Eye (tissue), 1 donor: ENCODE measurements at regions not wholly inside any gene's neighbourhood (a gene's known extent, or its start where the extent isn't known, plus 50 kb on each side); places are given as distances from the start of the nearest gene placed in this dataset.
"Not testable (repeated sequence)": the region's sequence is repeated elsewhere in the genome, so short reads cannot be mapped to it uniquely, and the experiment has no call there.

ENCODE experiments used
- DNase-seq: peaks from one replicate; pipeline ENCODE4 v3.0.0-alpha.2; 2015

DNA sequence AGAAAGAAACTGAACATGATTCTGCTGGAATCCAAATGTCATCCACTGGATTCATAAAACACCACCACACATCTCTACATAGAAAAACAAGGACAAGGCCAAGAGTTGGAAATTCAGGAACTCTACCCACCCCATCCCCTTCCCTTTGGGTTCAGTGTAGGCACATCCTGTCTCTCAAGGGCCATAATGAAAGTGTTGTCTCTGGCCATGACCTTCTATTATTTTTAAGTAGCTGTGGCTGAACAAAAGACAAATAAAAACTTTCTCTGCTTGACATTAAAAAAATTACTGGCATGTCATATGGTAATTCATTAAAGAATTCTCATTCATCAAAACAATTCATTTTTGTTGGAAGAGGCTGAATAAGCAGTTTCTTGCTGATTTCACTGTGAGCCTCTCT lies 54.9 kb upstream of the ZBTB18 start:
- DNase-seq, result no peak

DNA sequence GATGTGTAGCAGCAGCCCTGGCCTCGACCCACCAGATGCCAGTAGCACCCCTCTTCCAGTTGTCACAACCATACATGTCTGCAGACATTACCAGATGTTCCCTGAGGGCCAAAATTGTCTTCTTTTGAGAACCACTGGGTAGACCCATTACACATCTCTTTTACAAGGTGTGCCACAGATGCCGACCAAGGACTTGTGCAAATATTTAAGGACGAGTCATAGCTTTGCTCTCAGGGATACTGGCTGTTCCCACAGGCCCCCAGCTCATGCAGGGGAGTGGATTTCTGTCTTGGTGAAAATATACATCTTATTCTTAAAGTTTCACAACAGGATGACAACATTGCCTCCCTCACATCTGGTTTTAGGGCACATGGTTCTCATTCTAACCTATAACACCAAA lies 59.4 kb upstream of the ZBTB18 start:
- DNase-seq, result no peak

DNA sequence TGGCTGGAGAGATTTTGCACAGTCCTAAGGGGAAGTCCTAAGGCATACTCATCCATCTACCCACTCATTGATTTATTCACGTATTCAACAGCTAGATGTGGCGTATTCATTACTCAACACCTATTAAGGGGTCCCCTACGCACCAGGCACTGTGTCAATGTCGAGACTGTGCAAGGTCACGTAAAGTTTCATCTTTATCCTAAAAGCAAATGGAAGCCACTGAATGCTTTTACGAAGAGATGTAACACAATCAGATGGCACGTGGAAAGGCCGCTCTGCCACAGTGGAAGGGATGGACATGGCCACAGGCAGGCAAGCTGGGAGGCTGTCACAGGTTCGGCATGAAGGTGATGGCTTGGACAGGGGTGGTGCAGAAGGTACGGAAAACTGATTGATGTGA lies 66.3 kb upstream of the ZBTB18 start:
- DNase-seq, result no peak

DNA sequence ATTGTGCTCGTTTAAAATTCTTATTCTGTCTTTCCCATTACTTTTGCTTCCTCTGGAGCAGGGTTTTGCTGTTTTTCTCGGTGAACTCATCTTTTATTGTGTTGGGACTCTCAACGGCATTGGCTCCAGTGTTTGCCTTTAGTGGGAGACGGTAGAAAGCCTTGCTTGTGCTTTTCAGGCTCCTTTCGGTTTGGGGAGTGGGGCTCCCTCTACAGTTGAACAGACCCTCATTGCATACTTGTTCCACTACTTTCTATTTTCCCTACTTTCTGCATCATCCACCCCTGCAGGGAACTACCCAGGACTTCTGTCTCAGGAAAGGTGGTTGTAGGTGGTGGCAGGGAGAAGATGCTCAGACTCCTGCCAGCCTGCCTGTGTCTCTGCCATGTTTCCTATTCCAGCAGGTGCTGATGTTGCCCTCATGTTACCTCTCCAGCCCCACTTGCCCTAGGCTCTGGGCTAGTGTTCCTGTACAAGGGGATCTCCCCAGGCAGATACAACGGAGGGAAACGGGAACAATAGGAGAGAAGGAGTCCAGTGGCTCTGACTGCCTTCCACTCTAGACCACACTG lies 68.5 kb upstream of the ZBTB18 start:
- DNase-seq, result no peak

DNA sequence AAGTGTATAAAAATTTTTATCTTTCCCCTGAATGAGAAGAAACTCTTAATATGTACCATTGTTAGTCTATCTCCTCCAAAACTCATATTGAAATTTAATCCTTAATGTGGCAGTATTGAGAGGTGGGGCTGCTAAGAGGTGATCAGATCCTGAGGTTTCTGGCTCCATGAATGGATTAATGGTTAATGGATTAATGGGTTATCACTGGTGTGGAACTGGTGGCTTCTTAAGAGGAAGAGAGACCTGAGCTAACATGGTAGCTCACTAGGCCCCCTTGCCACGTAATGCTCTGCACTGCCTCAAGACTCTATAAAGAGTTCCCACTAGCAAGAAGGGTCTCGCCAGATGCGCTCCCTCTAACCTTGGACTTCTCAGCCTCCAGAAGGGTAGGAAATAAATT lies 70.6 kb upstream of the ZBTB18 start:
- DNase-seq, result no peak

DNA sequence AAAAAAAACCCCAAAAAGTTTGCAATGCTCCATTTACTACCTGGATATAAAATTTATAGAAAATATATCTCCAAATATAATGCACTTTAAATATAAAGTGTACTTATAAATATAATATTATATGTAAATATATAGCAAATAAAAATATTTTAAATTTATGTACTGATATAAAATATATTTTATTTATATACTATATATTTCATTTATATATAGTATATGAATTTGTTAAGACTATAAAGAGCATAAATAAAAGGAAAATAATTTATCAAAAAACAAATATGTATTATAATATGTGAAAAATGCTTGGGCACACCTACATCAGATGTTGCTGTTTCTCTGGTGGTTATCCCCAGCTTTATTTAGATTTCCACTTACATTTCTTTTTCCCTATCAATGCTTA lies 71.0 kb upstream of the ZBTB18 start:
- no peak for DNase-seq

DNA sequence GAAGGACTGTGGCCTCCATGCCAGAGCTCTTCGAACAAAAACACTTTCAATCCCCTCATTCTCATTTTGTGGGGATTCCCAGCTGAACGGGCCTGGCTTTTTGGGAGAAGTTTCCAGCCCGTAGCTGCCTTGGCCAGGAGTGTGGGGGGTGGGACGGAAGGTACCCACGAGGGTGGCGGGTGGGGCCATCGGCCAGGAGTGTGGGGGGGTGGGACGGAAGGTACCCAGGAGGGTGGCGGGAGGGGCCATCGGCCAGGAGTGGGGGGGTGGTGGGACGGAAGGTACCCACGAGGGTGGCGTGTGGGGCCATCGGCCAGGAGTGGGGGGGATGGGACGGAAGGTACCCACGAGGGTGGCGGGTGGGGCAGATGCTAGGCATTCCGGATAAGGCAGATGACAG lies 71.7 kb upstream of the ZBTB18 start:
- no peak for DNase-seq

DNA sequence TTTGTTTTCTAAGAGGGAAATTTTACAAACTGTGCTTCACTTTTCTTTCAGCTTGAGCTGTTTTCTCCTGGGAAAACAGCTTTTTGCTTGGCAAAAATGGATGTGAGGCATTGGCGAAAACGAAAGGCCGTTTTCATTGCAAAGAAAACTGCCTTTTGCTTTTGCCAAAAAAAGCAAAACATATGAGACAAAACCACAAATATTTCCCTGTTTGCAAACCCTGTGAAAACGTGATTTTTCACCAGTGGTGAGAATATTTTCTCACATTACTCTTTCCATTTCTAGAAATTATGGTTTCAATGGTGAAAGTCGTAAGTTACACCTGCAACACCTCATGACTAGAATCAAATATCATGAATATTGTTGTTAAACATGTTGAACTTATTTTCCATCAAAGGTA lies 74.0 kb upstream of the ZBTB18 start:
- DNase-seq, result no peak

DNA sequence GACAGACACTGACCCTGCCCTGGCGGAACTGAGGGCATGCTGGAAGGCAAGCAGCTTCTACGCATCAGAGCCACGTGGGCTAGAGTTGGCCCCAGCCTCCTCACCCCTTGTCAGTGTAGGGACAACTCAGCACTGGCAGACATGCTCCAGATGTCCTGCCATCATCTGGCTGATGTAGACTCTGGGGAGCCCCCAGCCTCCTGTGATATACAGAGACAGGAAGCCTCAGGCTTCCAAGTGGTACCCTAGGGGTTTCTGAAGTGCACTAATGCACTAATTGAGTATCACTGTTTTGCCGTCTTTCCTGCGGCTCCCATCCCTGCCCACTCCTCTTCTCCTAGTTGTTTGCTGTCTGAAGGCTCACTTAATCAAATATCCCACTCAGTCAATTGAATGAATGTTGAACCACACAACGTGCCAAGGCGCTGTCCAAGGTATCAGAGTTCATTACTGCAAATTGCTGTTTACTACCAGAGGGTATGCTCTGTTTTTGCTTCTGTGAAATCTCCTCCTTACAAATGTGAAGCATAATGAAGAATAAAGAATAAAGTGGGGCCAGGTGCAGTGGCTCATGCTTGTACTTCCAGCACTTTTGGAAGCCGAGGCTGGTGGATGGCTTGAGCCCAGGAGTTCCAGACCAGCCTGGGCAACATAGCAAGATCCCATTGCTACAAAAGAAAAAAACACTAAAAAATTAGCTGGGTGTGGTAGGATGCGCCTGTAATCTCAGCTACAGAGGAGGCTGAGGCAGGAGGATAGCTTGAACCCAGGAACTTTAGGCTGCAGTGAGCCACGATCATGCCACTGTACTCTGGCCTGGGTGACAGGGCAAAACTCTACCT lies 76.4 kb upstream of the ZBTB18 start:
- peak; percentile 72 for DNase-seq

DNA sequence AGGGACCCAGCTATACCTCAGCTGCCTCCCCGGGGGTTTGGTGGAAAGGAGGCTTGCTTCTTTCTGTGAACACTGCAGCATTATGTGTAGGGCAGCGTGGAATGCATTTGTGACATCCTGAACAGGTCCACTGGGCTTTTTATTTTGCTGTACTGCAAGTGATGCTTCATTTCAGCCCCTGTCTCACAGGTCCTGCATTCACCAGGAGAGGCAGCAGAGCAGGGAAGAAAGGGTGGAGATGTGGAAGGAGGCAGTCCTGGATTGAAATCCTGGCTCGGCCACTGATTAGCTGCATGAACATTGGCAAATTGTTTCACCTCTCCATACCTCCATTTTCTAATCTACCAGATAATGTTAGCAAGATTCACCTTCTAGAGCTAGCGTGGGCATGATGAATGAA lies 77.9 kb upstream of the ZBTB18 start:
- no peak for DNase-seq

DNA sequence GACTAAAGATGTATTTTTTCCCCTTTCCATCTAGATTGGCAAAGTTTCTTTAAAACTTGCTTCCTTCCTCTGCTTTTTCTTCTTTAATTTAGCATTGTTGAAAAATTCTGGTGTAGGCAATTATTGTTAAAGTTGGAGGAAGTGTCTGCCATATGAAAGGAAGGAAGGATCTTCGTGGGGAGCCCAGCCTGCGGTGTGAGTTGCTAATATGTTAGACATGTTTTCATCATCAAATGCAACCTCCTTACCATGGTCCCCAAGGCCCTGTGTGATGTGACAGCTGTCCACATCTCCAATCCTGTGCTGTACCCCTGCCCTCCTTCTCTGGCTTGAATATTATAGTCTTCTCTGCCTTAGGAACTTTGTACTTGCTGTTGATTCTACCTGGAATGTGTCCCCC lies 81.0 kb upstream of the ZBTB18 start:
- no peak for DNase-seq

DNA sequence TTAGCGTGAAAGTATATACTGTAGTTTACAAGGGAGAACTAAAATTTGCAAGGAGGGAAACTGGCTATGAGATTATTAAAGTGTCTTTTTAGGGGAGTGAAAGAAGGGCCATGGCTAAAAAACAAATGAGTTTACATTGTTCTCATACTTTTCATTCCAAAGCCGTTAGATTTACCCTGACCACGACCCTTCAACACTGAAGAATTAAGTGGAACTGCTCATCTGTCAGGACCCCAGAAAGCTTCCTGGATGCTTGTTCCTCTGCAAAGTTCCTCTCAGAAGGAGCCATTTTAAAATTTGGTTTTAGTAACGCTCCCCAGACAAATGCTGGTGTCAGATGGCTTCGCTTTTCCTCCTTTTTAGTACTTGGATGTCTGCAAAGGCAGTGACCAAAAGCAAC lies 82.7 kb upstream of the ZBTB18 start:
- DNase-seq, result no peak

DNA sequence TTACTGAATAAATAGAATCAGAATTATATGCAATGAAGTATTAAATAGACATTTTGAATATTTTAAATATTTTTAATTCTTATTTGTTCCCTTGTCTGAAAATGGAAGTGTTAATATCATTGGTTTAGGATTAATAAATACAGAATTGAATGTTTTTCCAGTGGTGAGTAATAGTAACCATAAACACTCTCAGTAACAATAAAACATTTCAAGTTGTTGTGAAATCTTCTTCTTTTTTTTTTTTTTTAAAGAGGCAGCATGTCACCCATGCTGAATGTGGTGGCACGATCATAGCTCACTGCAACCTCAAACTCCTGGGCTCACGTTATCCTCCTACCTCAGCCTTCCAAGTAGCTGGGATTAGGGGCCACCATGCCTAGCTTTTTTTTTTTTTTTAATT lies 86.2 kb upstream of the ZBTB18 start:
- no peak for DNase-seq

DNA sequence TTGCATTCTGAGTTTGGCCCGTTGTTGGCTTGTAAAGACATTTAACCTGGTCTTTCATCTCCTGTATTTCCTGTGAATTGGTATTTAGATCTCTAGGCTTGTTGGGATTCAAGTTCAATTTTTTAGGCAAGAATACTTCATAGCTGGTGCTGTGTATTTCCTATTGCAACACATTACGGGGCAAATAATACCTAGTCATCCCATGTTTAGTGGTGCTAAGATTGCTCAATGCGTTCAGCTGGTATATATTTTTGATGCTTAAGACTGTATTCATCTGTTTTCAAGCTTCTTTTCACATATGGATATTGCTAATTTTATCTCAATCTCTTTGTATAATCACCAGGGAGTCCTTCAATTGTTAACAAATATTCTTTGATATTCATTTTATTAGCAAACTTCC lies 87.5 kb upstream of the ZBTB18 start:
- DNase-seq, result no peak

DNA sequence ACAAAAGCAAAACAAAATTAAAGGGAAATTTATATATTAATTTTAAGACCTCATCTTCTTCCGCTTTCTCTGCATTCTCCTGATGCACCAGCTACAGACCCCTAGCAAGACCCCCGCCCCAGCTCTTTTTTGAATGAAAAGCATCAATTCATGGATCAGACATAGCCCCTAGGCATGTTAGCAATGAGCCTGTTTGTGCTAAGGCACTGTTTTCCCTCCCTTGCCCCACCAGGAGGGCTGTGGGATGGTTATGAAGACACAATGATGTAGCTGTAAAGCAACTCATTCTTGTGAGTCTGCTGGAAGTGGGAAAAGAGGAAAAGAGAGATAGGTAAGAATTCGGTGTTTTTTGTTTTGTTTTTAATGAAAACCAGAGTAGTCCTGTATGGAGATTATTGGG lies 88.5 kb upstream of the ZBTB18 start:
- DNase-seq, result no peak

DNA sequence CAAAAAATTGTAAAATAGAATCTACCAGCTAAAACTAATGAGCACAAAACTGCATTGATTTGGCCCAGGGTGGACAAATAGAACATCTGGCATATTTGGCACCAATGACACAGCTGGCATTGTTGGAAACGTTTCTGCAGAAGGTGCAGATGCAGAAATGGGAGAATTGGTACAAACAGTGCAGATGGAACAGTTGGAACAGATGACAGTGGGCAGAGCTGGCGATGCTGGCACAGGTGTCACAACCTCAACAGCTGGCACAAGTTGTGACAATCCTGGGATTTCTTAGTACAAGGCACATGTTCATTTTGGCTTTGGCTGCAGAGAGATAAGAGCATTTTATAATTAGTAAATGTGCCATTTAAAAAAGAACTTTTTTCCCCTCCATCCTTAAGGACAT lies 91.1 kb upstream of the ZBTB18 start:
- DNase-seq, result no peak

DNA sequence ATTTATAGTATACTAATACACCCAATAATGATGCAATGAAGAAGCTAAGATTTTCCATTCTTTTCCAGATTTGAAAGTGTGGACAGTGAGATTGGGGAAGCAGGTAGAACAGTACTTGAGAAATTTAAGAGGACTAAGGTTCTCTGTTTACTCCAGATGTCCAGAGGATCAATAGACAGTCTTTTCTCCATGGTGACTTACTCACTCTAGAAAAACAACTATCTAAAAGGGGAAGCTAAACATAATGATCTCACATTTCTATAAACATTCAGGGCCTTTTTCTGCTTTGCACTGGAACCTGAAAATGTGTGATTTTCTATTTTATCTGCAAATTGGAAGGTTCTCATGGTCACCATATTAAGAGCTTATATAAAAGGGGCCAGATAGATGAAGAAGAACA lies 93.9 kb upstream of the ZBTB18 start:
- DNase-seq, result no peak

DNA sequence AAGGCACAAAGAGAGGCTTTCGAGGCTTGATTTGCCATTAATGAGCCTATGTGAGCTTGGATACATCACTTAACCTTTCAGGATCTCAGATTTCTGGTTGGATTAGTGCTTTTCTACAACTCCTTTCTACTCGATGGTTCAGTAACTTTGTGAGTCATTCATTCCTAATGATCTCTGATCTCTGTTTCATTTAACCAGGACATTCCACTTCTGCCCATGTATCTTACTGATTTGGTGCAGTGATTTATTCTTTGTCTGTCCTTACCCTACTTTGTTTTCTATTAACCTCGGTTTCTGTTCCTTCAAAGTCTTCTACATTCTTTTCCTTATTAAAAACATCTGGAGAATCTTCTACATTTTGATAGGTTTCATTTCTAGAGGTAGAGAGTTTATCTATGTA lies 94.6 kb upstream of the ZBTB18 start:
- DNase-seq, result no peak

DNA sequence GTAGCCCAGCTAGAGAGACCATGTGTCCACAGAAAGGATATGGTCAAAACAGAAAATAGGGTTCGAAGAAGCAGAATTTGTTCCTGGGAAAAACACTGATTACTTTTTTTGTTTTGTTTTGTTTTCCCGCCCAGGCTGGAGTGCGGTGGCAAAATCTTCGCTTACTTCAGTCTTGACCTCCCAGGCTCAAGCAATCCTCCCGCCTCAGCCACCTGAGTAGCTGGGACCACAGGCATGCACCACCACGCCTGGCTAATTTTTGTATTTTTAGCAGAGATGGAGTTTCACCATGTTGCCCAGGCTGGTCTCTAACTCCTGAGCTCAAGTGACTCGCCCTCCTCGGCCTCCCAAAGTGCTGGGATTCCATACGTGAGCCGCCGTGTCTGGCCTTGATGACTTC lies 99.9 kb upstream of the ZBTB18 start:
- not testable (repeated sequence) for DNase-seq

DNA sequence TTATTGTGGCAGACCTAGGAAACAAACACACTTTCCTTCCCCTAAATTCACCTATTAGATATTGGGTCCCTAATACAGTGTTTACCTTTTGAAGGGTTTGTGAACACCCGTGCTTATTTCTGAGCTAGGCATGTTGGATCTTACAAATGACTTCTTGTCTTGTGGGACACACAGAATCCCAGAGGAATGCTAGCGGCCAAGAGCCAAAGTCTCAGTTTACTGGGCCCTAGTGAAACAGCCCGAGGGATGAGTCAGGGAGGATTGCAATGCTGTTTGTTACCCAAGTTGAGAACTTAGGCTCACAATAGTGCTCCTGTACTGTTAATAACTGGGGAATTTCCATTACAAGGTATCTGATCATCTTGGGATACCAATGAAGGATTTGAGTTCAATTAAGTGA lies 100.1 kb upstream of the AKT3 start:
- DNase-seq, result no peak

DNA sequence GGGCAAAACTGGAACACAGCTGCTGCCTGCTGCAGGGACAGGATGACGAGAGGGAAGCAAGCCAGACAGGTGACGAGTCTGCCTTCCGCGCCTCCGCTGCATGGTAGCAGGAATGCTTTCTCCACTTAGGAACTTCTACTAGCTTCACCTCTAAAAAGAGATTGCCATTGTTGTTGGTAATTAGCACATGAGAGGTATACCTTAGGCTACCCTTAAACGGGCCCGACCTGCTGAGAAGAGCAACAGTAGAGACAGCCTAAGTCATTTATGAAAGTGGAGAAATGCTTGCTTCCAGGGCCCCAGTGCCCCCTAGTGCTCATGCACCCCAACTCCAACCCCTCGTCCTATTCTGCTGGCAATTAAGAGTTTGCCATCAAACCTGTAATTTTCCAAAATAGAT lies 96.9 kb upstream of the AKT3 start:
- peak; percentile 8 for DNase-seq

DNA sequence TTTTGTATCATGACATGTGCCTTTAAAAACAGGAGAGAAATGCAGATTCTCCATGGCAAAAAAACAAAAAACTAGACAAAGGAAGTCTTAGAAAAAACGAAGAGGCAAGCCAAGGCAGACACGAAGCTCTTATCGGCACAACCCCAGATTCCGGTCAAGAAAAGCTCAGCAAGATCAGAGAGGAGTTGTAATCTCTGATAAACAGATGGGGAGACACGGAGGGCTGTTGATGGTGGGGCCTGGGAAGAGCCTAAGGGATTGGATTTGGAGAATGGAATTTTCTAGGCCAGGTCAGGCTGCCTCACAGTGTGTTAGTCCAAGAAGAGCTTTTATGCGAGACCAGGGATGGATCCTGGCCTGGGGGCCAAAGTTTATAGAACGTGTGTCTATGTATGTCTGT lies 96.2 kb upstream of the AKT3 start:
- no peak for DNase-seq

DNA sequence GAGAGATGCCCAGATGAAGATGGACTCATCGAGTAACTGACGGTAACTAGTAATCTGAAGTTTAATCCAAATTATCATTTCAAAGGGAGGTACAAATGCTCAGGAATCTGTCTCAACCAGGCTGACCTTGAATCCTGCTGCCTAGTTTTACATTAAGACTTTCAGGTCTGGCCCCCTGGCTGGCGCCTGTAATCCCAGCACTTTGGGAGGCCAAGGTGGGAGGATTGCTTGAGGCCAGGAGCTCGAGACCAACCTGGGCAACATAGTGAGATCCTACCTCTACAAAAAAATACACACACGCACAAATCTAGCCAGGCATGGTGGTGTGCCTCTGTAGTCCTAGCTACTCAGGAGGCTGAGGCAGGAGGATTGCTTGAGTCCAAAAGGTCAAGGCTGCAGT lies 95.7 kb upstream of the AKT3 start:
- no peak for DNase-seq

DNA sequence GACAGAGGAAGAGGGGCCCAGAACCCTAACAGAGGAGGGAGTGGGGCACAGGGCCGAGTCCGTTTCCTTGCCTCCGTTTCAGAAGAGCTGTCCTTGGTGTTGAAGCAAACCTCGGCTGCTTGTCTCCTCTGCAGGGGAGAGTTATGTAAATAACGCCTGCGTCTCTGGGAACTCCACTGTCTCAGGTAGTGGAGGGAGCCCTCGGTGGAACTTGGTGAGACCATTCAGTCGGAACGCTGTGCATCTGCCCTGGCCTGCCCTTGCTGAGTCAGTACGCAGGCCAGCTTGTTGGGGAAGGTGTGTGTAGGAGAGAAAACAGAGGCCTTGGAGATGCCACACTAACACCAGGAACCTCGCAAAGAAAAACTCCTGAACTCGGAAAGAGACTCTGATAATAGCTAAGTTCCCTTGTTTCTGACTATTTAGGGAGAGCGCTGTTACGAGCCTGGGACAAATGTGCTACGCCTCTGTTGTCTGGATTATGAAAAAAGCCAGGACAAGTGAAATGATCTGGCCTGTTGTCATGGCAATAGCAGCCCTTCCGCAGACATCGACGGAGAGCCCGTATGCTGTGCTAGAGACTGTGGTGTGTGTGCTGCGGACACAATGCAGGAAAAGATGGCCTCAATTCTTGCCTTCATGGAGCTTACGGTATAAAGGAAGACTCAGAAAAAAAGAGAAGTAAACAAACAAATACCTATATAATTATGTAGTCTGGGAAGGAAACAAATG lies 94.6 kb upstream of the AKT3 start:
- DNase-seq, result peak; percentile 49
